HCT116 (cell line): ENCODE measurements at regions not wholly inside any gene's neighbourhood (a gene's known extent, or its start where the extent isn't known, plus 50 kb on each side); places are given as distances from the start of the nearest gene placed in this dataset.

ENCODE experiments used
- ATAC-seq: fragments of 200-7000 bp; cut with Tn5 transposase; 2 replicates; pipeline ENCODE4 v1.9.1; 2020; ENCODE audit warnings: mild to moderate bottlenecking, moderate library complexity
- BruUV-seq: library from RNA; stranded (reverse); fragments of 400-500 nt; replicated peaks from 2 replicates; lab custom pipeline; 2021; lab: Mats Ljungman, UMichigan
- CTCF ChIA-PET: fragments of 300-600 bp; sonication (Branson Sonifier 250); formaldehyde crosslinking; loops from one replicate; lab custom pipeline; 2021; ENCODE audit warnings: antibody characterized with exemption; lab: Charles Lee
- POLR2A ChIA-PET: fragments of 300-600, 350-600 bp; sonication (Branson Sonifier 250); formaldehyde crosslinking; loops from one replicate; lab custom pipeline; 2021; ENCODE audit warnings: antibody characterized with exemption; lab: Charles Lee
- RAD21 ChIA-PET, 2 experiments: fragments of 300-600 bp; sonication (Branson Sonifier 250); formaldehyde crosslinking; loops; one replicate each; lab custom pipeline; 2023; ENCODE audit warnings: low total read pairs in 2 of 2; ENCODE audit not compliant: uncharacterized antibody in 2 of 2, unreplicated experiment in 2 of 2, low non-redundant PET in 1 of 2; lab: Charles Lee
- DNase-seq: peaks from one replicate; pipeline ENCODE4 v3.0.0-alpha.2; 2010; ENCODE audit warnings: low read depth, low spot score
- H2AFZ ChIP-seq: fragments of 200-600 bp; shearing (Covaris generic), sonication (generic); 2 replicates; pipeline ENCODE4 v1.6.1; 2017; ENCODE audit warnings: low read depth, mixed run types, mixed read lengths, antibody characterized with exemption, low read length; ENCODE audit not compliant: poor library complexity, severe bottlenecking
- H3K27ac ChIP-seq: 2 replicates; pipeline ENCODE4 v1.5.1; 2012; ENCODE audit warnings: low read depth, low read length
- H3K27me3 ChIP-seq: fragments of 200-600 bp; sonication (generic); 2 replicates; pipeline ENCODE4 v1.6.1; 2016; ENCODE audit warnings: mixed run types, low read length, mixed read lengths; ENCODE audit not compliant: insufficient read depth
- H3K36me3 ChIP-seq, 2 experiments: fragments of 200-500 bp in 1 of 2; fragments of 200-600 bp in 1 of 2; sonication (Bioruptor generic) in 1 of 2; sonication (generic) in 1 of 2; 2 replicates each; pipeline versions ENCODE4 v1.5.1 to v1.6.1; 2014 to 2016; ENCODE audit warnings: low read length in 2 of 2, inconsistent platforms in 1 of 2, mixed read lengths in 1 of 2, mixed run types in 1 of 2; ENCODE audit not compliant: insufficient read depth in 2 of 2, control insufficient read depth in 1 of 2
- H3K4me1 ChIP-seq, 2 experiments: fragments of 200-600 bp in 1 of 2; sonication (generic) in 1 of 2; 2 replicates each; pipeline versions ENCODE4 v1.5.1 to v1.6.1; 2012 to 2017; ENCODE audit warnings: low read length in 2 of 2, inconsistent platforms in 1 of 2, mild to moderate bottlenecking in 1 of 2, mixed read lengths in 1 of 2, mixed run types in 1 of 2, moderate library complexity in 1 of 2; ENCODE audit not compliant: insufficient read depth in 2 of 2, control insufficient read depth in 1 of 2
- H3K4me2 ChIP-seq: fragments of 200-600 bp; sonication (generic); 2 replicates; pipeline ENCODE4 v1.6.1; 2017; ENCODE audit warnings: mixed run types, low read length, mixed read lengths
- H3K4me3 ChIP-seq, 2 experiments: fragments of 200-600 bp in 1 of 2; sonication (generic) in 1 of 2; replicated peaks in 1 of 2; 2 replicates each; pipeline ENCODE4 v1.5.1; 2011 to 2016; ENCODE audit warnings: low read length in 2 of 2, control low read depth in 1 of 2, low read depth in 1 of 2, mild to moderate bottlenecking in 1 of 2, mixed read lengths in 1 of 2, mixed run types in 1 of 2
- H3K79me2 ChIP-seq: fragments of 200-600 bp; sonication (generic); 2 replicates; pipeline ENCODE4 v1.6.1; 2017; ENCODE audit warnings: mild to moderate bottlenecking, mixed run types, low read length, moderate library complexity, mixed read lengths; ENCODE audit not compliant: insufficient read depth
- H3K9ac ChIP-seq: fragments of 200-600 bp; sonication (generic); 2 replicates; pipeline ENCODE4 v1.6.1; 2016; ENCODE audit warnings: low read length, mixed read lengths
- H3K9me2 ChIP-seq: fragments of 200-600 bp; sonication (generic), shearing (Covaris generic); 2 replicates; pipeline ENCODE4 v1.6.1; 2017; ENCODE audit warnings: mixed run types, mild to moderate bottlenecking, moderate library complexity; ENCODE audit not compliant: insufficient read depth
- H3K9me3 ChIP-seq, 2 experiments: fragments of 200-500 bp in 1 of 2; fragments of 200-600 bp in 1 of 2; sonication (Bioruptor generic) in 1 of 2; sonication (generic) in 1 of 2; 2 replicates each; pipeline ENCODE4 v1.6.1; 2014 to 2017; ENCODE audit warnings: low read length in 2 of 2, mixed read lengths in 2 of 2, inconsistent platforms in 1 of 2, low read depth in 1 of 2, mild to moderate bottlenecking in 1 of 2, mixed run types in 1 of 2, moderate library complexity in 1 of 2; ENCODE audit not compliant: control insufficient read depth in 1 of 2, insufficient read depth in 1 of 2
- H4K20me1 ChIP-seq: fragments of 200-600 bp; sonication (generic), shearing (Covaris generic); 2 replicates; pipeline ENCODE4 v1.6.1; 2017; ENCODE audit warnings: mixed run types, mild to moderate bottlenecking, moderate library complexity; ENCODE audit not compliant: insufficient read depth
- ATF3 ChIP-seq: IDR thresholded peaks from 2 replicates; pipeline ENCODE4 v1.6.1; 2012
- CTCF ChIP-seq, 3 experiments: fragments of 200-600 bp in 1 of 3; sonication (generic) in 1 of 3; IDR thresholded peaks in 2 of 3; conservative IDR thresholded peaks in 1 of 3; 2 replicates each; pipeline ENCODE4 v1.5.1; 2012 to 2017; ENCODE audit warnings: low read depth in 2 of 3, low read length in 2 of 3, antibody characterized with exemption in 1 of 3, borderline replicate concordance in 1 of 3, control low read depth in 1 of 3, mild to moderate bottlenecking in 1 of 3, mixed read lengths in 1 of 3, mixed run types in 1 of 3, moderate library complexity in 1 of 3; ENCODE audit not compliant: insufficient read depth in 1 of 3
- EGR1 ChIP-seq: IDR thresholded peaks from 2 replicates; pipeline ENCODE4 v1.6.1; 2012; ENCODE audit warnings: low read depth
- EZH2phosphoT487 ChIP-seq: fragments of 200-600 bp; IDR thresholded peaks from 2 replicates; pipeline ENCODE4 v1.6.1; 2018; ENCODE audit warnings: antibody characterized with exemption, borderline replicate concordance
- FOSL1 ChIP-seq: IDR thresholded peaks from 2 replicates; pipeline ENCODE4 v1.6.1; 2012; ENCODE audit warnings: low read depth
- SP1 ChIP-seq: IDR thresholded peaks from 2 replicates; pipeline ENCODE4 v1.6.1; 2012; ENCODE audit warnings: low read depth
- TCF7L2 ChIP-seq: IDR thresholded peaks from 2 replicates; pipeline ENCODE4 v1.7.0; 2011; ENCODE audit warnings: borderline replicate concordance, inconsistent platforms; ENCODE audit not compliant: insufficient read depth, insufficient read length; ENCODE audit errors: extremely low read depth
- ZBTB33 ChIP-seq: IDR thresholded peaks from 2 replicates; pipeline ENCODE4 v1.6.1; 2011; ENCODE audit warnings: mild to moderate bottlenecking, low read length, moderate library complexity; ENCODE audit not compliant: insufficient replicate concordance; ENCODE audit errors: extremely low read depth
- intact Hi-C: fragments of 100-400 bp; cut with micrococcal nuclease; formaldehyde crosslinking; loops from 2 replicates; pipeline ENCODE4 v1.10.0; 2022

GRCh38 chr2:136522724-136523123 is 242.6 kb upstream of the THSD7B start:
- no peak overlapping the region for H3K4me3 ChIP-seq
- TF ChIP-seq ZBTB33 (no peak), EZH2phosphoT487 (no peak), ATF3 (no peak), SP1 (no peak), TCF7L2 (no peak), FOSL1 (no peak), CTCF (IDR thresholded peaks at IDR 0.05 in 2 of 3, conservative IDR thresholded peaks at IDR 0.05 in 1 of 3; ENCODE audit: borderline replicate concordance in 1 of 3, insufficient read depth in 1 of 3, low read depth in 2 of 3, low read length in 2 of 3) (no peak), EGR1 (no peak)
- TF ChIP-seq, all 23 proteins: peak for 0
- Histone ChIP-seq H3K36me3 (no peaks in the 10 kb centered on the region), H3K27ac (no peak overlapping the region), H3K79me2 (no peaks in the 10 kb centered on the region), H3K4me2 (no peak overlapping the region), H3K9me3 (no peaks in the 10 kb centered on the region), H4K20me1 (no peaks in the 10 kb centered on the region; the same call in 1 of the 2 replicates), H2AFZ (no peak overlapping the region), H3K9me2 (no peaks in the 10 kb centered on the region), H3K27me3 (peaks cover 23% of the 10 kb centered on the region), H3K9ac (no peak overlapping the region), H3K4me1 (no peaks in the 10 kb centered on the region)
- CTCF ChIA-PET, result interaction anchor here (0.6 kb wide), 1 partner anchor 1316 kb away, joined by 3 read pairs; no protein-coding TSS in a partner anchor
- POLR2A ChIA-PET, result no interaction called here
- DNase-seq, result no peak
- RAD21 ChIA-PET, result no interaction called here
- no TSS peak for BruUV-seq
- ATAC-seq, result no peak
- intact Hi-C loops, result no loop called here
